ENCODE measurements at regions not wholly inside any gene's neighbourhood (a gene's known extent, or its start where the extent isn't known, plus 50 kb on each side); places are given as distances from the start of the nearest gene placed in this dataset.

DNA sequence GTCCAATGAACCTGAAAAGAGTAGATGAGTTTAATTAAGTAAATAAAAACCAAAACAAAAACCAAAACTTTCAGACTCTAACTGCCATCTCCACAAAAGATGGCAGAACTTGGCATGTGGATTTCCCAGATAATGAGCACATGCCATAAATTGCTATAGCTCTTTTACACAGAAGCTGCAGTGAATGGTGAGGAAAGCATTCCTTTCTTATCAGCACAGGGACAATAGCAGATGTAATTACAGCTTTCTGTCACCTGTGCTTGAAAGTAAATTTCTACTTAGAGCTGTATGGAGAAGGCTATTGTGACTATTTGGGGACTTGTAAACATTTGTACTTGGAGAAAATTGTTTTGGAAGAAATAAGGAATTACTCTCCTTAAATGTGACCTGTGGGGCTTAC, 378.4 kb downstream of the RPRM start:
- Histone ChIP-seq H3K4me3 (ENCODE audit: low read depth in 2 of 2, low read length in 2 of 2) (no peak overlapping the region), H3K4me1 (ENCODE audit: control insufficient read depth, insufficient read depth, low read length) (no peaks in the 10 kb centered on the region), H3K9me3 (ENCODE audit: control insufficient read depth, insufficient read depth, low read depth, low read length) (no peaks in the 10 kb centered on the region), H3K27ac (ENCODE audit: low read length) (no peak overlapping the region), H3K27me3 (ENCODE audit: control insufficient read depth, insufficient read depth, low read length) (no peaks in the 10 kb centered on the region), H3K36me3 (ENCODE audit: control insufficient read depth, insufficient read depth, low read length) (no peaks in the 10 kb centered on the region; the same call in 1 of the 2 replicates)
- in situ Hi-C loops (cut with HindIII; ENCODE audit: low pct_unique_long_range_greater_than_20kb, low sequenced_read_pairs) (no loop called here), intact Hi-C loops (cut with micrococcal nuclease; ENCODE audit: unreplicated experiment) (no loop called here)
- DNase-seq (ENCODE audit: low read depth, low spot score) (no peak), ATAC-seq (no peak)
- ChIA-PET CTCF (no interaction called here), POLR2A (no interaction called here)
- TF ChIP-seq, protein P1, sequence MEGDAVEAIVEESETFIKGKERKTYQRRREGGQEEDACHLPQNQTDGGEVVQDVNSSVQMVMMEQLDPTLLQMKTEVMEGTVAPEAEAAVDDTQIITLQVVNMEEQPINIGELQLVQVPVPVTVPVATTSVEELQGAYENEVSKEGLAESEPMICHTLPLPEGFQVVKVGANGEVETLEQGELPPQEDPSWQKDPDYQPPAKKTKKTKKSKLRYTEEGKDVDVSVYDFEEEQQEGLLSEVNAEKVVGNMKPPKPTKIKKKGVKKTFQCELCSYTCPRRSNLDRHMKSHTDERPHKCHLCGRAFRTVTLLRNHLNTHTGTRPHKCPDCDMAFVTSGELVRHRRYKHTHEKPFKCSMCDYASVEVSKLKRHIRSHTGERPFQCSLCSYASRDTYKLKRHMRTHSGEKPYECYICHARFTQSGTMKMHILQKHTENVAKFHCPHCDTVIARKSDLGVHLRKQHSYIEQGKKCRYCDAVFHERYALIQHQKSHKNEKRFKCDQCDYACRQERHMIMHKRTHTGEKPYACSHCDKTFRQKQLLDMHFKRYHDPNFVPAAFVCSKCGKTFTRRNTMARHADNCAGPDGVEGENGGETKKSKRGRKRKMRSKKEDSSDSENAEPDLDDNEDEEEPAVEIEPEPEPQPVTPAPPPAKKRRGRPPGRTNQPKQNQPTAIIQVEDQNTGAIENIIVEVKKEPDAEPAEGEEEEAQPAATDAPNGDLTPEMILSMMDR (IDR thresholded peaks at IDR 0.05): no peak
- TF ChIP-seq POLR2AphosphoS5 (IDR thresholded peaks at IDR 0.05; ENCODE audit: low read depth, low read length) (no peak), TCF7L2 (IDR thresholded peaks at IDR 0.05; ENCODE audit: low read depth, low read length) (no peak), SIN3A (IDR thresholded peaks at IDR 0.05; ENCODE audit: borderline replicate concordance, insufficient read depth, low read depth, low read length) (no peak)
- TF ChIP-seq, protein P2, sequence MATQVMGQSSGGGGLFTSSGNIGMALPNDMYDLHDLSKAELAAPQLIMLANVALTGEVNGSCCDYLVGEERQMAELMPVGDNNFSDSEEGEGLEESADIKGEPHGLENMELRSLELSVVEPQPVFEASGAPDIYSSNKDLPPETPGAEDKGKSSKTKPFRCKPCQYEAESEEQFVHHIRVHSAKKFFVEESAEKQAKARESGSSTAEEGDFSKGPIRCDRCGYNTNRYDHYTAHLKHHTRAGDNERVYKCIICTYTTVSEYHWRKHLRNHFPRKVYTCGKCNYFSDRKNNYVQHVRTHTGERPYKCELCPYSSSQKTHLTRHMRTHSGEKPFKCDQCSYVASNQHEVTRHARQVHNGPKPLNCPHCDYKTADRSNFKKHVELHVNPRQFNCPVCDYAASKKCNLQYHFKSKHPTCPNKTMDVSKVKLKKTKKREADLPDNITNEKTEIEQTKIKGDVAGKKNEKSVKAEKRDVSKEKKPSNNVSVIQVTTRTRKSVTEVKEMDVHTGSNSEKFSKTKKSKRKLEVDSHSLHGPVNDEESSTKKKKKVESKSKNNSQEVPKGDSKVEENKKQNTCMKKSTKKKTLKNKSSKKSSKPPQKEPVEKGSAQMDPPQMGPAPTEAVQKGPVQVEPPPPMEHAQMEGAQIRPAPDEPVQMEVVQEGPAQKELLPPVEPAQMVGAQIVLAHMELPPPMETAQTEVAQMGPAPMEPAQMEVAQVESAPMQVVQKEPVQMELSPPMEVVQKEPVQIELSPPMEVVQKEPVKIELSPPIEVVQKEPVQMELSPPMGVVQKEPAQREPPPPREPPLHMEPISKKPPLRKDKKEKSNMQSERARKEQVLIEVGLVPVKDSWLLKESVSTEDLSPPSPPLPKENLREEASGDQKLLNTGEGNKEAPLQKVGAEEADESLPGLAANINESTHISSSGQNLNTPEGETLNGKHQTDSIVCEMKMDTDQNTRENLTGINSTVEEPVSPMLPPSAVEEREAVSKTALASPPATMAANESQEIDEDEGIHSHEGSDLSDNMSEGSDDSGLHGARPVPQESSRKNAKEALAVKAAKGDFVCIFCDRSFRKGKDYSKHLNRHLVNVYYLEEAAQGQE (IDR thresholded peaks at IDR 0.05; ENCODE audit: insufficient read depth in 1 of 2, low read depth in 2 of 2, low read length in 1 of 2): no peak
- BruUV-seq (replicated peaks): no TSS peak

DNA sequence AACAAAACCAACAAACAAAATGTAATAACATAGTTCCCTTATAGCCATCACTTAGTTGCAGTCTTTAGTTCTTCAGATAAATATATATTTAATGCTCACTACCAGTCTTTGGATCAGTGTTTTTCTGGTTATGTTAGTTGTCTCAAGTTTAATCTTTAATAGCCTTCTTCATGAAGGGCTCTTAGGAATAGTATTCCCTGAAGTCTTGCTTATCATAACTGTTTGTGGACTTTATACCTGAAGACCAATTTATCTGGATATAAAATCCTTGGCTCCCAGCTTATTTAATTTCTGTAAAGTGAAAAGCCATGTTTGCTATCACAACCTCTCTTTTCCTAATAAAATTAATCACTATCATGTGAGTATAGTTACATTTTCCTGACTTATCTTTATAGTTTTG, 379.7 kb downstream of the ARL6IP6 start:
- ATAC-seq: no peak
- intact Hi-C loops (cut with micrococcal nuclease; ENCODE audit: unreplicated experiment): no loop called here
- in situ Hi-C loops (cut with HindIII; ENCODE audit: low pct_unique_long_range_greater_than_20kb, low sequenced_read_pairs): no loop called here
- Histone ChIP-seq H3K4me3 (ENCODE audit: low read depth in 2 of 2, low read length in 2 of 2) (no peak overlapping the region), H3K27ac (ENCODE audit: low read length) (no peak overlapping the region), H3K4me1 (ENCODE audit: control insufficient read depth, insufficient read depth, low read length) (no peaks in the 10 kb centered on the region), H3K27me3 (ENCODE audit: control insufficient read depth, insufficient read depth, low read length) (no peaks in the 10 kb centered on the region), H3K9me3 (ENCODE audit: control insufficient read depth, insufficient read depth, low read depth, low read length) (no peaks in the 10 kb centered on the region; the same call in 1 of the 2 replicates), H3K36me3 (ENCODE audit: control insufficient read depth, insufficient read depth, low read length) (no peaks in the 10 kb centered on the region; the same call in 1 of the 2 replicates)
- BruUV-seq (replicated peaks): no TSS peak
- ChIA-PET CTCF (no interaction called here), POLR2A (no interaction called here)
- no peak for DNase-seq (ENCODE audit: low read depth, low spot score)
- TF ChIP-seq TCF7L2 (IDR thresholded peaks at IDR 0.05; ENCODE audit: low read depth, low read length): no peak
- TF ChIP-seq, protein P1 (IDR thresholded peaks at IDR 0.05): no peak
- TF ChIP-seq SIN3A (IDR thresholded peaks at IDR 0.05; ENCODE audit: borderline replicate concordance, insufficient read depth, low read depth, low read length): no peak
- TF ChIP-seq POLR2AphosphoS5 (IDR thresholded peaks at IDR 0.05; ENCODE audit: low read depth, low read length): no peak
- TF ChIP-seq, protein P2 (IDR thresholded peaks at IDR 0.05; ENCODE audit: insufficient read depth in 1 of 2, low read depth in 2 of 2, low read length in 1 of 2): no peak

All from Panc1 (cell line).